DMS53 (cell line): ENCODE measurements at regions not wholly inside any gene's neighbourhood (a gene's known extent, or its start where the extent isn't known, plus 50 kb on each side); places are given as distances from the start of the nearest gene placed in this dataset.

ENCODE experiments used
- DNase-seq: peaks from one replicate; lab custom pipeline; 2025; lab: John Stamatoyannopoulos, UW

DNA sequence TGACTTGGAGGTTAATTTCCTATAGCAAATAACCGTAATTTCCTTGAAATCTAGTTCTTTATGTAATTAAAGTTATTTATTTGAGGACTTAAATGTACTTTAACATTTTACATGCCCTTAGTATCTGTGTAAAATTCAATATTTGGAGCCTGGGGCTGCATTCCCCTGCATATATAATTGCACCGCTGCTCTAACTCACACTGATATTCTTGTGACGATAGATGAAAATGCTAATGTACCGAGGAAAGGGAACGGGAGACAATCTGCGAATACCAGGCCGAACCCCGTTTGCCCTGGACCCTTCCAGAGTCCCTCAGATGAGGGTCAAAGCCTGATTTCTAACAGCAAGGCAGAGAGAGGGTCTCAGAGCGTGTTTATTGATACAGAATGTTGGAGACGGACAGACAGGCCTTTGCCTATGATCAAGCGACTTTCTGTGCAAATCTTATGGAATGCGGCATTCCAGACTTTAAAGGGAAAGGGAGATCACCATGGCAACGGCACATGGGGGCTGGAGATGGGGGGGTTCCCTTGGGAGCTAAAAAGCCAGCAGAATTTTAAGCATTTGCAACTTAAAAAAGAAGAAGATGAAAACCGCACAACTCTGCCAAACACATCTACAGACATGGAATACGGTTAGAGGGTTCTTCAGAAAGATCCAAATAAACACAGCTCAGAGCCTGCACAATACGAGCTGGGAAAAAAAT is 57.6 kb upstream of the TWIST2 start:
- DNase-seq = no peak

DNA sequence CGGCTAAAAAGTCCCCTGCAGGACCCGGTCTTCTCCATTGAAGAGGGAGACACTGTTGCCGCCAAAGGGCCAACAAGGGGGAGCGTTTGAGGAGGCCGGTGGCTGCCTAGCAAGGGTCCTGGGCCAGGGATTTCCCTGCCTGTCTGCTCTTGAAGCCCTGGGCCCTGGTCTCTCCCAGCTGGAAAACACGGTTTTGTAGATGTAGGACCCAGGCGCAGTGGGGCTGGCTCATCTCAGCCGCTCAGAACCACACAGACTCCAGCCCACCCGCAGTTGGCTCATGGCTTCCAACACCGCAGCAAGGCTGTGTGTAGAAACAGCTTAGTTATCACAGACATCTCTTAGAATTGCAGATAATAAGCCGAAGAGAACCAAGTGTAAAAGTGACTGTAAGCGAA is 57.1 kb upstream of the TWIST2 start:
- no peak for DNase-seq

DNA sequence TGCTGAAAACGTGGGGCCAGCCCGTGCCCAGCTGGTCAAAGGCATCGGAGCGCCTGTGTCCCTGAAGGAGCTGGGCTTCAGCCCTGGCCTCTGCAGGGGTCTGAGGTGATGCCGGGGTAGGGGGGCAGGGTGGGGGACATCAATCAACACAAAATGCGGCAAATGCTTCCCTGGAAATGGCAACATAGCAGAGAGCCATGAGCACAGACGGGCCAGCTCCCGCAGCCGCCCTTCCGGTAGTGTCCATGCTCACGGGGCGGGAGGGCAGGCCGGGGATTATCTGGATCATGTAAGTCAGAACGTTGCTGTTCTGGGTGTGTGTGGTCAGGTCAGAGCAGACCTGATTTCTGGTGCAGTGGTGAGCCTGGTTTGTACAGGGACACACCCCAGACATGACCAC is 56.5 kb upstream of the TWIST2 start:
- DNase-seq = no peak

DNA sequence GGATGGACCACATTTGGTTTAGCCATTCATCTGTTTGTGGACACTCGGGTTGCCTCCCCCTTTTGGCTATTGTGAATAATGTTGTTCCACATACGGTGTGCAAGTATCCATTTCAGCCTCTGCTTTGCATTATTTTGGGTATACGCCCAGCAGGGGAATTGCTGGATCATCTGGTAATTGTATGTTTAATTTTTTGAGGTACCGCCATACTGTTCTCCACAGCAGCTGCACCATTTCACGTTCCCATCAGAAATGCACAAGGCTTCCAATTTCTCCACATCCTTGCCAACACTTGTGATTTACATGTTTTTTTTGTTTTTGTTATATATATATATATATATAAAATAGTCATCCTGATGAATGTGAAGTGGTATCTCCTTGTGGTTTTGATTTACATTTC is 54.6 kb upstream of the TWIST2 start:
- DNase-seq = no peak

DNA sequence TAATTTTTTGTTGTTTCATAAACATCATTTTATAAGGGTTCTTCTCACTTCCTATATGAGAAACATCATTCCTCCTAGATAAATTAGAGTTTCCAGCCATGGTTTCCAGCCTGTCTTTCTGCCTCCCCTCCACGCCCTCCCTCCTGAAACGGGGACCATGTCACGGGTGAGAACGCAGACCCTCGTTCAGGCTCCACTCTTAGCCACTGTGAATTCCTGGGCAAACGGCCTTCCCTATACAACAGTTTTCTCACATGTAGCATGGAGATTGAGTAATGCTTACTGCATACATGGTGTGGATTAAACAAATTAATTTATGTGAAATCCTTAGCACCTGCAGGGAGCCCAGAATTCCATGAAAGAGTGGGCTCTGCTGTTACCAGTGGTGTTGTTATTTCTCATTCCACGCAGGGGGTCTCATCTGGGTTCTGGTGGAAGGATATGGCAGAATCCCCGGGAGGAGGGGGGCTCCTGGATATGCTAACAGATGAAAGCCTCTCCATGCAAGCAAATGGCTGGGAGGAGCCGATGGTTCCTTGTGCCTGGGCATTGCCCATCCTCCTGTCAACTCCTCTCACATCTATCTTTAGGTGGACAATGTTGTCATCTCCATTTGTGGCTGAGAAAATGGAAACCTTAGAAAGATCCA is 54.0 kb upstream of the TWIST2 start:
- no peak for DNase-seq

DNA sequence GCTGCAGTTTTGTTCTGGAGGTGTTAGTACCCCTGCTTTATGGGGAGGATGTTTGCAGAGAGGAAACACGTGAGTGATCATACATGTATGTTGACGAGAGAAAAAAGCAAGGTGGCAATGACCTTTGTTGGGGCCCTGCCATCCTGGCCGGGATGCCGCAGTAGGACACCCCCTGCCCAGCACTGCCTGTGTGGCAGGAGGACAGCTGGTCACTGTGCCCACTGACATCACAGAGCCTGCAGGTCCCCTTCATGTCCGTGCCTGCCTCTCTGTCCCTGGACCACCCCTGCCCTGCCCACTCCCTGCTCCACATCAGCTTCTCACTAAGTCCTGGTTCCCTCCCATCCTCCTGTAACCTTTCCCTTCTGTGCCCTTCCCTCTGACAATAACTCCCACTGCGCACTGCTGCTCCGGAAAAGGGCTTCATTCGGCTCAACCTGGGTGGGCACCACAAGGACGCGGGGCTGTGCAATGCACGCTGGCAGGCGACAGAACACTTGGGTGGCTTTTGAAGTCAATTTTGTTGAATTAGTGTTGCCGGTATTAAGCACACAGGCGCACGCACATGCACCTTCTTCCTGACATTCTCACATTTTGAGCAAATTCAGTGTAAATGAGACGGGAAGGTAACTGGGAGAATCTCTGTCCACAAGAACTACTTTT is 51.5 kb upstream of the TWIST2 start:
- DNase-seq = no peak

DNA sequence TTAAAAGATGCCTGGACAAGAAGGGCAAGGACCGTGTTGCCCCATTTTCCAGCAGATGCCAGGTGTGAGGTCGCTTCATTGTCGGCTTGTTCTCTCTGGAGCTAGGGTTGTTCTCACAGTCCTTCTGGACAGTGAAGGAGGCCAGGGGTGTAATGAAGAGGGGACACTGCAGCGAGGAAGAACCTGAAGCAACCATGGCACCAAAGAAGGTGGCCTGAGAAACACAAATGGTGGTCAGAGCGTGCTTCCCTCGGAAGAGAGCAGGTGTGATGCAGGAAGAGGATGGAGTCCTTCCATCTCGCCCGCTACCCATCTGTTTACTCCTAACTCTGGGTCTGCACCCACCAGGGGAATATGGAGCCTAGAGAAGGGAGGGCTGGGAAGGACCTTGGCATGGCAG is 50.3 kb upstream of the TWIST2 start:
- DNase-seq = no peak
